A673 (cell line): ENCODE measurements at regions not wholly inside any gene's neighbourhood (a gene's known extent, or its start where the extent isn't known, plus 50 kb on each side); places are given as distances from the start of the nearest gene placed in this dataset. TPM values are rescaled to one million over a fixed set of nuclear protein-coding genes. Genes with fewer than 3 reads are reported as not detected.
"Not testable (repeated sequence)": the region's sequence is repeated elsewhere in the genome, so short reads cannot be mapped to it uniquely, and the experiment has no call there.

ENCODE experiments used
- BruUV-seq: library from RNA; stranded (reverse); fragments of 400-500 nt; replicated peaks from 2 replicates; lab custom pipeline; 2021; lab: Mats Ljungman, UMichigan
- CTCF ChIA-PET: fragments of 300-600 bp; sonication (Branson Sonifier 250); formaldehyde crosslinking; loops from one replicate; lab custom pipeline; 2022; ENCODE audit warnings: antibody characterized with exemption; lab: Charles Lee
- POLR2A ChIA-PET: fragments of 300-600 bp; sonication (Branson Sonifier 250); formaldehyde crosslinking; loops from one replicate; lab custom pipeline; 2022; ENCODE audit warnings: antibody characterized with exemption; ENCODE audit not compliant: low non-redundant PET; lab: Charles Lee
- DNase-seq: peaks from one replicate; pipeline ENCODE4 v3.0.0-alpha.2; 2015; ENCODE audit warnings: low spot score
- H3K27ac ChIP-seq: fragments of 200-600 bp; sonication (generic); 2 replicates; pipeline ENCODE4 v1.5.1; 2016; ENCODE audit warnings: mixed run types, low read depth, mild to moderate bottlenecking, mixed read lengths, antibody characterized with exemption, low read length; ENCODE audit not compliant: poor library complexity, severe bottlenecking
- H3K27me3 ChIP-seq: fragments of 200-600 bp; sonication (generic); replicated peaks from 2 replicates; pipeline ENCODE4 v1.6.1; 2017; ENCODE audit warnings: mixed run types, low read depth, mild to moderate bottlenecking, mixed read lengths, antibody characterized with exemption, low read length; ENCODE audit not compliant: insufficient read depth, poor library complexity
- H3K36me3 ChIP-seq: fragments of 200-600 bp; sonication (generic); 2 replicates; pipeline ENCODE4 v1.6.1; 2016; ENCODE audit warnings: mixed run types, mild to moderate bottlenecking, mixed read lengths, antibody characterized with exemption, low read length; ENCODE audit not compliant: insufficient read depth, poor library complexity, severe bottlenecking
- H3K4me1 ChIP-seq: fragments of 200-600 bp; sonication (generic); 2 replicates; pipeline ENCODE4 v1.6.1; 2017; ENCODE audit warnings: mixed run types, mild to moderate bottlenecking, mixed read lengths, antibody characterized with exemption, low read length; ENCODE audit not compliant: insufficient read depth, poor library complexity, severe bottlenecking
- H3K4me3 ChIP-seq: fragments of 200-600 bp; sonication (generic); 2 replicates; pipeline ENCODE4 v1.5.1; 2016; ENCODE audit warnings: low read depth, mixed run types, mild to moderate bottlenecking, mixed read lengths, low read length; ENCODE audit not compliant: poor library complexity, severe bottlenecking
- H3K9me3 ChIP-seq: fragments of 200-600 bp; sonication (generic); 2 replicates; pipeline ENCODE4 v1.6.1; 2016; ENCODE audit warnings: mixed run types, low read depth, mild to moderate bottlenecking, mixed read lengths, antibody characterized with exemption, low read length; ENCODE audit not compliant: poor library complexity, severe bottlenecking
- intact Hi-C: fragments of 100-400 bp; cut with micrococcal nuclease; formaldehyde crosslinking; loops from one replicate; pipeline ENCODE4 v1.10.0; 2022; ENCODE audit not compliant: unreplicated experiment
- microRNA-seq: library from miRNA; unstranded; fragments of <30 nt; microRNA quantifications from one replicate; pipeline ENCODE4 v1.2.0, GENCODE V29; 2021

GRCh38 chr15:22303112-22303511, 155.6 kb upstream of the GOLGA6L22 start:
- H3K4me3 ChIP-seq, BruUV-seq, H3K36me3 ChIP-seq, intact Hi-C loops, CTCF ChIA-PET, H3K27ac ChIP-seq, DNase-seq, H3K4me1 ChIP-seq, POLR2A ChIA-PET, H3K27me3 ChIP-seq: not testable (repeated sequence)
- H3K9me3 ChIP-seq, result peaks cover 21% of the 10 kb centered on the region

Small RNAs in the stretch of these regions (microRNA-seq; reads per million reads assigned to microRNA genes)
- not detected for gene MIR1268A
